WTC11 (cell line): ENCODE measurements at regions not wholly inside any gene's neighbourhood (a gene's known extent, or its start where the extent isn't known, plus 50 kb on each side); places are given as distances from the start of the nearest gene placed in this dataset.

Source experiments
- ATAC-seq: fragments of 200-7000 bp; cut with Tn5 transposase; 2 replicates; pipeline ENCODE4 v1.10.0; 2021; ENCODE audit warnings: mild to moderate bottlenecking, moderate library complexity
- CTCF ChIA-PET: fragments of 300-600 bp; sonication (Branson Sonifier 250); formaldehyde crosslinking; loops from one replicate; lab custom pipeline; 2021; ENCODE audit warnings: antibody characterized with exemption; lab: Charles Lee
- POLR2A ChIA-PET: fragments of 350-600 bp; sonication (Branson Sonifier 250); formaldehyde crosslinking; loops from one replicate; lab custom pipeline; 2021; ENCODE audit warnings: antibody characterized with exemption; lab: Charles Lee
- DNase-seq: peaks from one replicate; pipeline ENCODE4 v3.0.0; 2021; ENCODE audit warnings: low spot score
- H3K27ac Mint-ChIP-seq: 2 replicates; pipeline ENCODE4 v1.8.0; 2021; ENCODE audit warnings: mixed read lengths
- H3K27me3 Mint-ChIP-seq: 2 replicates; pipeline ENCODE4 v1.8.0; 2021; ENCODE audit warnings: low read depth, mild to moderate bottlenecking, moderate library complexity, mixed read lengths
- H3K36me3 Mint-ChIP-seq: 2 replicates; pipeline ENCODE4 v1.8.0; 2021; ENCODE audit warnings: mixed read lengths
- H3K4me1 Mint-ChIP-seq: 2 replicates; pipeline ENCODE4 v1.8.0; 2022; ENCODE audit warnings: mixed read lengths
- H3K4me3 Mint-ChIP-seq: 2 replicates; pipeline ENCODE4 v1.8.0; 2021; ENCODE audit warnings: mild to moderate bottlenecking, moderate library complexity, mixed read lengths
- H3K9me3 Mint-ChIP-seq: 2 replicates; pipeline ENCODE4 v1.8.0; 2021; ENCODE audit warnings: mixed read lengths
- FOXJ3 ChIP-seq: sonication (generic); formaldehyde crosslinking; IDR thresholded peaks from 2 replicates; pipeline ENCODE4 v1.9.0; 2021; ENCODE audit warnings: missing genetic modification reagents, mild to moderate bottlenecking, borderline replicate concordance
- GABPB1 ChIP-seq: sonication (generic); formaldehyde crosslinking; IDR thresholded peaks from 2 replicates; pipeline ENCODE4 v1.8.1; 2023; ENCODE audit warnings: mild to moderate bottlenecking, missing genetic modification reagents
- HMGA2 ChIP-seq: fragments of 250-450 bp; sonication (Bioruptor Pico); IDR thresholded peaks from 2 replicates; pipeline ENCODE4 v1.4.0; 2021; ENCODE audit warnings: mild to moderate bottlenecking, moderate library complexity
- JUN ChIP-seq: sonication (generic); formaldehyde crosslinking; IDR thresholded peaks from 2 replicates; pipeline ENCODE4 v1.8.0; 2023; ENCODE audit warnings: mild to moderate bottlenecking, missing genetic modification reagents
- NFE2L1 ChIP-seq: sonication (generic); formaldehyde crosslinking; IDR thresholded peaks from 2 replicates; pipeline ENCODE4 v1.8.1; 2023; ENCODE audit warnings: missing genetic modification reagents
- NFYB ChIP-seq: sonication (generic); formaldehyde crosslinking; conservative IDR thresholded peaks from 2 replicates; pipeline ENCODE4 v1.8.0; 2022; ENCODE audit warnings: low read depth, missing genetic modification reagents
- NR2C2 ChIP-seq: sonication (generic); formaldehyde crosslinking; IDR thresholded peaks from 2 replicates; pipeline ENCODE4 v1.8.0; 2022; ENCODE audit warnings: mild to moderate bottlenecking, missing genetic modification reagents
- ZNF232 ChIP-seq: sonication (generic); formaldehyde crosslinking; IDR thresholded peaks from 2 replicates; pipeline ENCODE4 v1.8.0; 2022; ENCODE audit warnings: mild to moderate bottlenecking, missing genetic modification reagents
- TF ChIP-seq, protein P1 (sequence below): fragments of 250-450 bp; sonication (Bioruptor Pico); IDR thresholded peaks from 2 replicates; pipeline ENCODE4 v2.1.2; 2022; ENCODE audit warnings: mild to moderate bottlenecking, moderate library complexity
- TF ChIP-seq, protein P2 (sequence below): sonication (generic); formaldehyde crosslinking; IDR thresholded peaks from 2 replicates; pipeline ENCODE4 v1.8.0; 2022; ENCODE audit warnings: mild to moderate bottlenecking, missing genetic modification reagents
- TF ChIP-seq, protein P3 (sequence below): fragments of 250-450 bp; sonication (Bioruptor Pico); IDR thresholded peaks from 2 replicates; pipeline ENCODE4 v1.9.0; 2021; ENCODE audit warnings: mild to moderate bottlenecking
- TF ChIP-seq, protein P4 (sequence below): sonication (generic); formaldehyde crosslinking; IDR thresholded peaks from 2 replicates; pipeline ENCODE4 v1.8.1; 2023; ENCODE audit warnings: mild to moderate bottlenecking, missing genetic modification reagents, moderate library complexity
- TF ChIP-seq, protein P5 (sequence below): sonication (generic); formaldehyde crosslinking; IDR thresholded peaks from 2 replicates; pipeline ENCODE4 v1.8.1; 2023; ENCODE audit warnings: mild to moderate bottlenecking, missing genetic modification reagents
- TF ChIP-seq, protein P6 (sequence below): fragments of 200-600 bp; IDR thresholded peaks from 2 replicates; pipeline ENCODE4 v1.8.0; 2022; ENCODE audit warnings: antibody characterized with exemption

DNA sequence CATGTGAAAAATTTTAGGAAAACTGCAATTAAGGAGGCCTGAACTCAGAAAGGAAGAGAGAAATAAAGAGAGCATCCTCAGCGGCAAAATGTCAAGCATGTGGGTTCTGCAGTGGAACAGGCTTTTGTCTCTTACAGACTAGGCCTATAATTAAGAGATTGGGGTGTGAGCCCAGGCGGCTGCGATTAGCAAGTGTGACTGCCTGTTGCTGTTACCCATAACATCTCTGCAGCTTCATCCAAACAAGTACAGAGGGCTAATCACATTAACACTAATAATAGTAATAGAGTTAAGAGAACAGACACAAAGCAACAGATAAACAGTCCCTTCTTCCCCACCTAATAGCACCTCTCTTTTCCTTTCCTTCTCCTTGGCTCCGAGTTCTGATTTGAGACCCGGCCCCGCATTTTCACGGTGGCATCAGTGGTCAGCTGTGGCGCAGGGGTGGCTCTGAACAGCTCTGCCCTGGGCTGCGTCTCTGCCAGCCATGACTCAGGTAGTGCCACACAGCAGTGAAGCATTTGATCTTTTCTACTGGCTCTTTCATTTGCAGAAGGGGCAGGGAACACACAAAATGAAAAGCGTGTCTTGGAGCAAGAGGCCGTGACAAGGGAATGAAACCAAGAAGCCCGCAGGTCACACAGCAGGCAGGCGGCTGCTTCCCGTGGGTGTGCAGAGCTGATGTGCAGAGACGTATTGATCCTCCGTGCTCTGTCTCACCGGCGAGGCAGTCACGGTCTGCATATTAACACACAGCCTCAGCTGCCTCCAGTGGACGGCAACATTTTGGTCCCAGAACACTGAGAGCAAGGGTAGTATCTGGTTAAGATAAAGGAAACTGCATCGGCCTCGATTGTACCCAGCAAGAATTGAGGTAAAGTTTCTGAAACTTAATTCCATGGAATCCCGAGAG is 103.1 kb downstream of the KLF6 start:
- no peak overlapping the region for H3K27ac Mint-ChIP-seq

More for the DNA sequence above, 103.1 kb downstream of the KLF6 start:
- ATAC-seq (no peak), DNase-seq (no peak)
- Mint-ChIP-seq H3K9me3 (no peaks in the 10 kb centered on the region), H3K27me3 (no peaks in the 10 kb centered on the region), H3K36me3 (no peaks in the 10 kb centered on the region), H3K4me1 (no peaks in the 10 kb centered on the region), H3K4me3 (no peak overlapping the region)
- ChIA-PET CTCF (interaction anchor here (0.5 kb wide), 1 partner anchor 245 kb away, joined by 3 read pairs; no protein-coding TSS in a partner anchor), POLR2A (no interaction called here)
- TF ChIP-seq JUN (no peak), NFE2L1 (CRISPR knock-in tag) (no peak), ZNF232 (no peak), NFYB (CRISPR knock-in tag) (no peak), HMGA2 (no peak), FOXJ3 (CRISPR knock-in tag) (no peak), GABPB1 (CRISPR knock-in tag) (no peak), NR2C2 (CRISPR knock-in tag) (no peak)
- TF ChIP-seq, protein P1, sequence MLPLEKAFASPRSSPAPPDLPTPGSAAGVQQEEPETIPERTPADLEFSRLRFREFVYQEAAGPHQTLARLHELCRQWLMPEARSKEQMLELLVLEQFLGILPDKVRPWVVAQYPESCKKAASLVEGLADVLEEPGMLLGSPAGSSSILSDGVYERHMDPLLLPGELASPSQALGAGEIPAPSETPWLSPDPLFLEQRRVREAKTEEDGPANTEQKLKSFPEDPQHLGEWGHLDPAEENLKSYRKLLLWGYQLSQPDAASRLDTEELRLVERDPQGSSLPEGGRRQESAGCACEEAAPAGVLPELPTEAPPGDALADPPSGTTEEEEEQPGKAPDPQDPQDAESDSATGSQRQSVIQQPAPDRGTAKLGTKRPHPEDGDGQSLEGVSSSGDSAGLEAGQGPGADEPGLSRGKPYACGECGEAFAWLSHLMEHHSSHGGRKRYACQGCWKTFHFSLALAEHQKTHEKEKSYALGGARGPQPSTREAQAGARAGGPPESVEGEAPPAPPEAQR (CRISPR knock-in tag) = no peak
- TF ChIP-seq, protein P2, sequence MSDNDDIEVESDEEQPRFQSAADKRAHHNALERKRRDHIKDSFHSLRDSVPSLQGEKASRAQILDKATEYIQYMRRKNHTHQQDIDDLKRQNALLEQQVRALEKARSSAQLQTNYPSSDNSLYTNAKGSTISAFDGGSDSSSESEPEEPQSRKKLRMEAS (CRISPR knock-in tag) = no peak
- TF ChIP-seq, protein P3, sequence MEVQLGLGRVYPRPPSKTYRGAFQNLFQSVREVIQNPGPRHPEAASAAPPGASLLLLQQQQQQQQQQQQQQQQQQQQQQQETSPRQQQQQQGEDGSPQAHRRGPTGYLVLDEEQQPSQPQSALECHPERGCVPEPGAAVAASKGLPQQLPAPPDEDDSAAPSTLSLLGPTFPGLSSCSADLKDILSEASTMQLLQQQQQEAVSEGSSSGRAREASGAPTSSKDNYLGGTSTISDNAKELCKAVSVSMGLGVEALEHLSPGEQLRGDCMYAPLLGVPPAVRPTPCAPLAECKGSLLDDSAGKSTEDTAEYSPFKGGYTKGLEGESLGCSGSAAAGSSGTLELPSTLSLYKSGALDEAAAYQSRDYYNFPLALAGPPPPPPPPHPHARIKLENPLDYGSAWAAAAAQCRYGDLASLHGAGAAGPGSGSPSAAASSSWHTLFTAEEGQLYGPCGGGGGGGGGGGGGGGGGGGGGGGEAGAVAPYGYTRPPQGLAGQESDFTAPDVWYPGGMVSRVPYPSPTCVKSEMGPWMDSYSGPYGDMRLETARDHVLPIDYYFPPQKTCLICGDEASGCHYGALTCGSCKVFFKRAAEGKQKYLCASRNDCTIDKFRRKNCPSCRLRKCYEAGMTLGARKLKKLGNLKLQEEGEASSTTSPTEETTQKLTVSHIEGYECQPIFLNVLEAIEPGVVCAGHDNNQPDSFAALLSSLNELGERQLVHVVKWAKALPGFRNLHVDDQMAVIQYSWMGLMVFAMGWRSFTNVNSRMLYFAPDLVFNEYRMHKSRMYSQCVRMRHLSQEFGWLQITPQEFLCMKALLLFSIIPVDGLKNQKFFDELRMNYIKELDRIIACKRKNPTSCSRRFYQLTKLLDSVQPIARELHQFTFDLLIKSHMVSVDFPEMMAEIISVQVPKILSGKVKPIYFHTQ (CRISPR knock-in tag) = no peak
- TF ChIP-seq, protein P4, sequence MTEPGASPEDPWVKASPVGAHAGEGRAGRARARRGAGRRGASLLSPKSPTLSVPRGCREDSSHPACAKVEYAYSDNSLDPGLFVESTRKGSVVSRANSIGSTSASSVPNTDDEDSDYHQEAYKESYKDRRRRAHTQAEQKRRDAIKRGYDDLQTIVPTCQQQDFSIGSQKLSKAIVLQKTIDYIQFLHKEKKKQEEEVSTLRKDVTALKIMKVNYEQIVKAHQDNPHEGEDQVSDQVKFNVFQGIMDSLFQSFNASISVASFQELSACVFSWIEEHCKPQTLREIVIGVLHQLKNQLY (CRISPR knock-in tag) = no peak
- TF ChIP-seq, protein P5, sequence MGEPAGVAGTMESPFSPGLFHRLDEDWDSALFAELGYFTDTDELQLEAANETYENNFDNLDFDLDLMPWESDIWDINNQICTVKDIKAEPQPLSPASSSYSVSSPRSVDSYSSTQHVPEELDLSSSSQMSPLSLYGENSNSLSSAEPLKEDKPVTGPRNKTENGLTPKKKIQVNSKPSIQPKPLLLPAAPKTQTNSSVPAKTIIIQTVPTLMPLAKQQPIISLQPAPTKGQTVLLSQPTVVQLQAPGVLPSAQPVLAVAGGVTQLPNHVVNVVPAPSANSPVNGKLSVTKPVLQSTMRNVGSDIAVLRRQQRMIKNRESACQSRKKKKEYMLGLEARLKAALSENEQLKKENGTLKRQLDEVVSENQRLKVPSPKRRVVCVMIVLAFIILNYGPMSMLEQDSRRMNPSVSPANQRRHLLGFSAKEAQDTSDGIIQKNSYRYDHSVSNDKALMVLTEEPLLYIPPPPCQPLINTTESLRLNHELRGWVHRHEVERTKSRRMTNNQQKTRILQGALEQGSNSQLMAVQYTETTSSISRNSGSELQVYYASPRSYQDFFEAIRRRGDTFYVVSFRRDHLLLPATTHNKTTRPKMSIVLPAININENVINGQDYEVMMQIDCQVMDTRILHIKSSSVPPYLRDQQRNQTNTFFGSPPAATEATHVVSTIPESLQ (CRISPR knock-in tag) = no peak
- TF ChIP-seq, protein P6, sequence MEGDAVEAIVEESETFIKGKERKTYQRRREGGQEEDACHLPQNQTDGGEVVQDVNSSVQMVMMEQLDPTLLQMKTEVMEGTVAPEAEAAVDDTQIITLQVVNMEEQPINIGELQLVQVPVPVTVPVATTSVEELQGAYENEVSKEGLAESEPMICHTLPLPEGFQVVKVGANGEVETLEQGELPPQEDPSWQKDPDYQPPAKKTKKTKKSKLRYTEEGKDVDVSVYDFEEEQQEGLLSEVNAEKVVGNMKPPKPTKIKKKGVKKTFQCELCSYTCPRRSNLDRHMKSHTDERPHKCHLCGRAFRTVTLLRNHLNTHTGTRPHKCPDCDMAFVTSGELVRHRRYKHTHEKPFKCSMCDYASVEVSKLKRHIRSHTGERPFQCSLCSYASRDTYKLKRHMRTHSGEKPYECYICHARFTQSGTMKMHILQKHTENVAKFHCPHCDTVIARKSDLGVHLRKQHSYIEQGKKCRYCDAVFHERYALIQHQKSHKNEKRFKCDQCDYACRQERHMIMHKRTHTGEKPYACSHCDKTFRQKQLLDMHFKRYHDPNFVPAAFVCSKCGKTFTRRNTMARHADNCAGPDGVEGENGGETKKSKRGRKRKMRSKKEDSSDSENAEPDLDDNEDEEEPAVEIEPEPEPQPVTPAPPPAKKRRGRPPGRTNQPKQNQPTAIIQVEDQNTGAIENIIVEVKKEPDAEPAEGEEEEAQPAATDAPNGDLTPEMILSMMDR = no peak
